ENCODE measurements at regions not wholly inside any gene's neighbourhood (a gene's known extent, or its start where the extent isn't known, plus 50 kb on each side); places are given as distances from the start of the nearest gene placed in this dataset.
"Not testable (repeated sequence)": the region's sequence is repeated elsewhere in the genome, so short reads cannot be mapped to it uniquely, and the experiment has no call there.

- DNase-seq, result no peak
Observed at GRCh38 chr19:31532034-31532433, 182.8 kb upstream of the TSHZ3 start.

GRCh38 chr19:31533114-31533513, 183.9 kb upstream of the TSHZ3 start:
- no peak for DNase-seq

DNA sequence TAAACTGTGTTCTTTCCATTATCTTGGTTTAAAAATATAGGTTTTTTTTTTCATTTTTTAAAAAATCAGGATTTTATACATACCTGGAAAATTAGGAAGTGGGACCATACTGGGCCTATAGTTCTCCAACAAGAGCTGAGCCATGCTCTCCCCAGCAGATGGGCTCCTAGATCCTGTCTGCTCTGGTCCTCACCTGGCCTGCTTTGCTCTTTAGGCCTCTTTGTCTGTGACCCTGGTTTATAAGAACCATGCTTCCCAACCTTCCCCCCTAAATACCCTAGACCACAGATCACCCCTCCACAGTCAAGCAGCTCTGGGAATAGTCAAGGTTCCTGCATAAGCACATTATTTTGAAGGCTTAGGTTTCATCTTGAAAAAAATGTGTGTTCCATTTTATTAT, 185.0 kb upstream of the TSHZ3 start:
- no peak for DNase-seq

GRCh38 chr19:31534786-31535657, 185.8 kb upstream of the TSHZ3 start:
- DNase-seq, result no peak

- no peak for DNase-seq
Observed at GRCh38 chr19:31535691-31536460, 186.6 kb upstream of the TSHZ3 start.

DNA sequence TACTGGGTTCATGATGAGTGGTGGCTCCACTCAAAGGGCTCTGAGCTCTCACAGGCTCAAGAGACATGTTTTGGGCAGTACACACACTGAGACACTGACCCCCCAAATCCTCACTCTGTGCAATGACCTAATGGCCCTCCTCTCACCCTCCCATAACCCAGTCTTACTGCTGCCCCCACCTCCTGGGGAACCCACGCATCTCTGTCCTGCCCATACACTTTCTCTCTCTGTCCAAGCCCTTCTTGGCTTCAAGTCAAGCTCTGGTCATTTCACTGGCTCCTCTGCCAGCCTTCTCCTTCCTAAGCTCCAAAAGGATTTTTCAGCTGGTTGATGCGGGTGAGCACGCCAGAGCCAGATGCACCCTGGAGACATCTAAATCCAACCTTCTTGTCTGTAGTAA, 187.9 kb upstream of the TSHZ3 start:
- no peak for DNase-seq

- not testable (repeated sequence) for DNase-seq
Observed at GRCh38 chr19:31537902-31538301, 188.7 kb upstream of the TSHZ3 start.

GRCh38 chr19:31538879-31539278, 189.6 kb upstream of the TSHZ3 start:
- DNase-seq, result no peak

GRCh38 chr19:31539386-31539785, 190.2 kb upstream of the TSHZ3 start:
- DNase-seq, result no peak

- no peak for DNase-seq
Observed at GRCh38 chr19:31541396-31541795, 192.2 kb upstream of the TSHZ3 start.

DNA sequence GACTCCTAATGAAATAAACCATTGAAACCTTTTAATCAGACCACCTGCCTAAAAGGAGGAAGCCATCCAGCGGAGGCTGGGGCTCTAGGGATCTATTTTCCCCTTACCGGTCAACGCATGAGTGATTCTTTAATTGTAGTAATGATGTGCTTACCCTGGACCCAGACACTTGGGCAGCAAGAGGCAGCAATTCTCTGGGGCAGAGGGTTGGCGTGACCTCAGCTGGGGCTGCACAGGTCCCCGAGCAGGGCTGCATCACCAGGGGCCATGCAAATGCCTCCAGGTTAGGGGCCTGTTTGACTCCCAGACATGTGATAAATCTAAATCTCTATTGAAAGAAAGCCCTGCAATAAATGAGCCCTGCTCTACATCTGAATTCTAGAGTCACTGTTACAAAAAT, 194.2 kb upstream of the TSHZ3 start:
- no peak for DNase-seq

- DNase-seq, result no peak
Observed at GRCh38 chr19:31545777-31546176, 196.5 kb upstream of the TSHZ3 start.

DNA sequence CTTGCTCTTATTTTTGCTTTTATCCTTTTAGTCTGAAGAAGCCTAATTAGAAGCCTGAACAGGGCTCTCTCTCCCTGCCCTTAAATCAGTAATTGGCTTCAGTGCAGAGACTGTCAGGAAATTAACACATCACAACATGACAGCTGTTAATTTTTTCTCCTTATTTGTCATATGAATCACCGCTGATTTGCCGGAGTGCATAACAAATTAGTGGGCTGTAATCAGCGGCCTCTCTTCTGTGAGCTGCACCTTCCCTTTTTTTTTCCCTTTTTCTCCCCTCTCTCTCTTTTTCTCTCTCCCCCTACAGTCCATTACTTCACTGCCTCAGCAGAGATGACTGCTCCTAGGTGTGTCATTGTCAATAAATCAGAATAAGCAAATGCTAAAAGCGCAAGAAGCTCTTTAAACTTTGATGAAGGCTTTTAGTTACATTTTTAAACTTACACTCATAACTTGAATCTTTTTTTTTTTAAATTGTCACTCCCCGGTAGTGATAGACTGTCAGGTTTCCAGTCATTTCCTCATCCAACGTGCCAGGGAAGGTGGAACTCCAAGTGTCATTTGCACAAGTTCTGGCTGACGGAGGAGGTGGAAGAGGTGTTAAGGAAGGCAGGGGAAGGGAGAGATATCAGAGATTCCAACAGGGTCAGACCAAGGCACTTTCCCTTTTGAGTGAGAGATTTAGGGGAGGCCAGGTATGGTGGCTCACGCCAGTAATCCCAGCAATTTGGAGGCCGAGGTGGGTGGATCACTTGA, 197.1 kb upstream of the TSHZ3 start:
- DNase-seq, result no peak

DNA sequence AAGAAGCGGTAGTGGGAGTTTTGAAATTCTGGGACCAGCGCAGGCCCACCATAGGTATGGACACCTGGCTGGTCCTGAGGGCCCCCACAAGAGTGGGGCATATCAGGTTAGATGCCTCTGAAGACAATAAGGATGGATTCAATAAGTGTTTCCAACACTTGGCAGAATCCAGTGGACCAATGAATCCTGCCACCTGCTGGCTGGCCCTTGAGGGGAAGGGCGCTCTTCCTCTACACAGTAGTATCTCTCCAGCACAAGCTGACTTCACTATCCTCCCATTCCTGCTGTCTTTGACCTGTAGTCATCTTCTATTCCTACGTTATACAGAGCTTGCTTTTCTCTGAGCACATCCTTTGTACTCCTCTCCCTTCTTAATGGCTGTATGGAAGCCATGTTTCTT, 199.7 kb upstream of the TSHZ3 start:
- no peak for DNase-seq

DNA sequence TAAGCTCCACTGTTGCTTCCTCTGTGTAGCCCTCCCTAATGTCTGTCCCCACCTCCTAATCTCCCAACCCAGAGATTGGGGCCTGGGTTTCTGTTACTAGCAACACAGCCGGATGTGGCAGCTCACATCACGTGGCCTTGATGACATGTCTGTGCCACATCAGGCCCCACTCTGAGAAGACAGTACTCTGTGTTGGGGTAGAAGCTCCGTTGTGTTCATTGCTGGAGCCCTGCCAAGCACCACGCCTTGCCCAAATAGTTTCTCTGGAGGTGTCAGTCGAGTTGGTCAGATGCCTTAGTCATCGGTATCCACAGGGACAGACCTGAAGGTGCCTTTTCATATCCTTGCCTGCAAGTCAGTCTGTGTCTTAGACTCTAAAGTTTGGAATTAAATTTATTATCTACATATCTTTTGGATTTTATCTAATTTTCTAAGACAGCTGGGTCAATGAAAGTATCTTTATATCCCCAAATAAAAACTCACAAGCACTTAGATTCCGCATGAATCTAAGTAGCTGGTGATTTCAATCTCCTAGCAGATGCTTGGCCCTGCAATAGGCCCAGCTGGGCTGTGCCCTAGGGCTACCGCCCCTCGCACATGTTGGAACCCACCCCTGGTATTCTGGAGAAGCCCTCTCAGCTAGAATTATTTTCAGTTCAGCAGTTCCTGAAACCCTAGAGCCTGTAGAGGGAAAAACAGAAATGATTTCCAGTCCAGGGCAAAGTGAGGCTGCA, 204.0 kb upstream of the TSHZ3 start:
- no peak for DNase-seq

GRCh38 chr19:31553846-31554215, 204.6 kb upstream of the TSHZ3 start:
- DNase-seq, result no peak

- DNase-seq, result no peak
Observed at GRCh38 chr19:31554360-31554759, 205.1 kb upstream of the TSHZ3 start.

DNA sequence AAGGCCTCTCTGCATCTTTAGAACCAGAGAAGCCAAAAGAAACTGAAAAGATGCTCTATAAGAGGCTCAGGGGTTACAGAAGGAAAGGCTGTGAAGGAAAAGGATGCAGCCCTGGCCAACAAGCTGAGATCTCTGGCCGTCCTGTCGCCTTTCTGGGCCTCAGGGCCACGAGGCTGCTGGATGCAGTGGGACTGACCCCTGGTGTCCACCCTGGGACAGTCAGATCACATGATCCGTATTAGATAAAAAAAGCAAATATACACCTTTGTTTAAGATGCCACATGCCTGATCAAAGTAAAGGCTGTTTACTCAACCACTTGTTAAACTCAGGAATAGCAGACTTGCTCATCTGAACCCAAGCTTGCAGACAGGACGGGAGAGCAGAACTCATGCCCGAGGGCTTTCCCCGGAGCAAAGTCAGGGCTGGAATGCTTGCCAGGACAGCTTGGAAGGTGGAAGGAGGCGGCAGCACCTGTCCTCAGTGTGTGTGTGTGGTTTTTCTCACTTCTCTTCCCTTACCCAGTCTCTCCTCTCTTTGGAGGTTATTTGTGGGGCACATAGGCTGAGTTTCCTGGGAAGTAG, 206.5 kb upstream of the TSHZ3 start:
- DNase-seq, result no peak

- DNase-seq, result no peak
Observed at GRCh38 chr19:31559494-31559893, 210.3 kb upstream of the TSHZ3 start.

DNA sequence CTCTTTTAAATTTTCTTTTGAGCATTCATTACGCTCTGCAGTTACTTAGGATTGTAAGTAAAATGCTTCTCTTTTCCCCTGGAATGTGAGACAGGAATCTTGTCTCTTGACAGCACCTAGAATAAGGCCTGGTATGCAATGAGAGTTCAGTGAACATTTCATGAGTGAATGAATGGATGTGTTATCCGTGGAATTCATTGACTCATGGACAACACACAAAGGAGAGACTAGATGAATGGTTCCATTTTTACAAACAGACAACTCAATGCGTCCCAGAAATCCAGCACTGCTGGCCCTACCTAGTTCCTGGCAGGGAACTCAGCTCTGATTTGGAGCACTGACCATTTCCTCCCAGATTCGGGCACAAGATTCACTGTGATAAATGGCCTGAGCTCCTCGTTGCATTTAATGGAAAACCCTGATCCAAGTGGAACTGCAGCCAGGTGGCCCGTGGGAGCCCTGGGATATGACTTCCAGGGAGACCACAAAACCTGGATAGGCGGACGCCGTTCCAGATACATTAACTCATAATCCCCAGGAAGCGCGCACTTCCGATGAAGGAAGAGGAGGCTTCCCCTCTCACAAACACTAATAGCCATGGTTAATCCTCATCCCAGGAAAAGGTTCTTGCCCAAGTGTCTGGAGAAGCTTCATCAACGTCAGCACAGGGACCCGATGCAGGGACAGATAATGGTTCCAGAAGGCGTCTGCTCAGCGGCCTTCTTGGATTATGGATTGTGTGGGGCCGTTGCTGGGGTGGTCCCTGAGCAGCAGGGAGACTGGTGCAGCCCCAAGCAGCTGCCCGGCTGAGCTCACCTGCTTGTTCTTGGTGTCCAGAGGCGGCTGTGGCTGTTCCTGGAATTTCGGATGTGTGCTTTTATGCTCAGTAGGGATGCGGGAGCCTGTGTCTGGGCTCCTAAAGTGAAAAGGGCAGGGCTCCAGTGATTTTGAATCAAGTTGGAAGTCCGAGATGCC, 211.1 kb upstream of the TSHZ3 start:
- no peak for DNase-seq

- DNase-seq, result no peak
Observed at GRCh38 chr19:31562966-31563612, 213.9 kb upstream of the TSHZ3 start.
